Endodermal cell (in vitro differentiated cells): ENCODE measurements at regions not wholly inside any gene's neighbourhood (a gene's known extent, or its start where the extent isn't known, plus 50 kb on each side); places are given as distances from the start of the nearest gene placed in this dataset.

Experiments
- DNase-seq: peaks from one replicate; pipeline ENCODE4 v3.0.0-alpha.2; 2017
- H3K27ac ChIP-seq: 2 replicates; pipeline ENCODE4 v1.5.1; 2013; ENCODE audit warnings: mild to moderate bottlenecking, low read depth, low read length, moderate library complexity
- H3K27me3 ChIP-seq: 2 replicates; pipeline ENCODE4 v1.6.1; 2013; ENCODE audit warnings: mild to moderate bottlenecking, low read length, moderate library complexity; ENCODE audit not compliant: insufficient read depth, control insufficient read depth, poor library complexity, severe bottlenecking
- H3K36me3 ChIP-seq: 2 replicates; pipeline ENCODE4 v1.7.0; 2013; ENCODE audit warnings: mild to moderate bottlenecking, low read length, moderate library complexity; ENCODE audit not compliant: control insufficient read depth, insufficient read depth
- H3K4me1 ChIP-seq: one replicate; pipeline ENCODE4 v1.7.0; 2013; ENCODE audit warnings: low read length; ENCODE audit not compliant: control insufficient read depth, insufficient read depth
- H3K4me3 ChIP-seq: 2 replicates; pipeline ENCODE4 v1.5.1; 2013; ENCODE audit warnings: mild to moderate bottlenecking, low read length, moderate library complexity
- H3K9ac ChIP-seq: 2 replicates; pipeline ENCODE4 v1.6.1; 2013; ENCODE audit warnings: mild to moderate bottlenecking, low read length, moderate library complexity; ENCODE audit not compliant: poor library complexity, severe bottlenecking; ENCODE audit errors: extremely low read depth
- H3K9me3 ChIP-seq: 2 replicates; pipeline ENCODE4 v1.6.1; 2013; ENCODE audit warnings: mild to moderate bottlenecking, low read length, moderate library complexity; ENCODE audit not compliant: control insufficient read depth
- H3K27ac Mint-ChIP-seq: 2 replicates; pipeline ENCODE4 v1.8.0; 2020; ENCODE audit warnings: mixed read lengths
- H3K27me3 Mint-ChIP-seq: 2 replicates; pipeline ENCODE4 v1.8.0; 2021; ENCODE audit warnings: mild to moderate bottlenecking, mixed read lengths; ENCODE audit not compliant: insufficient read depth
- H3K36me3 Mint-ChIP-seq: 2 replicates; pipeline ENCODE4 v1.8.0; 2020; ENCODE audit warnings: low read depth, mixed read lengths
- H3K4me1 Mint-ChIP-seq: 2 replicates; pipeline ENCODE4 v1.8.0; 2020; ENCODE audit warnings: mixed read lengths
- H3K4me3 Mint-ChIP-seq: 2 replicates; pipeline ENCODE4 v1.8.0; 2020; ENCODE audit warnings: mild to moderate bottlenecking, moderate library complexity, mixed read lengths
- H3K9me3 Mint-ChIP-seq: 2 replicates; pipeline ENCODE4 v1.8.0; 2020; ENCODE audit warnings: mild to moderate bottlenecking, mixed read lengths
- CTCF ChIP-seq: fragments of 200-600 bp; sonication (generic); conservative IDR thresholded peaks from 2 replicates; pipeline ENCODE4 v1.5.0; 2021; ENCODE audit warnings: antibody characterized with exemption, mild to moderate bottlenecking
- WGBS, 2 experiments: methylation state at CpG; one replicate each; pipeline versions ENCODE4 v1.1.5 to v1.1.7; 2013; ENCODE audit warnings: missing lambda C conversion rate in 2 of 2, mixed read lengths in 1 of 2; ENCODE audit not compliant: insufficient coverage in 1 of 2, insufficient read length in 1 of 2; 5-methylcytosine and 5-hydroxymethylcytosine counted together

DNA sequence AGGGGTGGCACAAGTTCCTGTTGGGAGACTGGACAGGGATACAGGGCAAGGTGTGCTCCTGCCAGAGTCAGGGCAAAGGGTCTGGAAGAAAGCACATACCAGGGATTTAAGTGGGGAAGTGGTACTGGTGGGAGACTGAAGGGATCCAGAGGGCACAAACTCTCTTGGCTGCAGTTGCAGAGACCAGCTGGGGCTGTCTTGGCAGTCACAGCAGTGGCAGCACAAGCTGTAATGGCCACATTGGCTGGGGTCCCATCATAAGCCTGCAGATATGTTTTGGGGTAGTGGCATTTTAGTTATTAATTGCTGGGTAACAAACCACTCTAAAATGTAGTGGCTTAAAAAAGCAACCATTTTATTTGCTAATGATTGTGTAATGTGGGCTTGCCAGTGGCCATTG, 492.2 kb downstream of the ENC1 start:
- Mint-ChIP-seq H3K4me3 (no peak overlapping the region), H3K27me3 (no peaks in the 10 kb centered on the region), H3K27ac (no peak overlapping the region), H3K36me3 (no peaks in the 10 kb centered on the region), H3K9me3 (no peaks in the 10 kb centered on the region), H3K4me1 (no peaks in the 10 kb centered on the region)
- Histone ChIP-seq H3K27me3 (no peaks in the 10 kb centered on the region), H3K36me3 (no peaks in the 10 kb centered on the region), H3K4me1 (no peaks in the 10 kb centered on the region), H3K4me3 (no peak overlapping the region), H3K9ac (no peak overlapping the region), H3K9me3 (no peaks in the 10 kb centered on the region), H3K27ac (no peak overlapping the region)
- TF ChIP-seq CTCF: no peak
- DNase-seq: no peak

DNA sequence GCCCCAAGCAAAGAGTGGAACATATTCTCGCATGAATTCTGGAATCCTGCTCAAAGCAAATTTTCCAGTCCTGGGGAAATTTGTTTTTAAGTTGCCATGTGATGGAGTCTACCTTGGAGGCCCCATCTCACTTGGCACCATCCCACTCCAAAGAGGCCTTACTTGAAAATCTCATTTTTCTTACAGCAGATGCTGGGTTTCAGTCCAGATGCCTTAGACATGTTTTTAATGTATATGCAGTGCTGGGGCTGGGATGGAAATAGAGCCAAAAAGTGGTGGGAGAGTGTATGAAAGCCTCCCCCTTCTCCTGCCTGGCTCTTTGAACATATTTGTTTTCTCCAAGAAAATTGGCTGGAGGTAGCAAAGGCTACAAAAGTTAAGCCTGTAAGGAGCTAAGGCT, 493.7 kb downstream of the ENC1 start:
- no peaks in the 10 kb centered on the region for H3K36me3 Mint-ChIP-seq
- WGBS, 2 experiments: 91 to 100% methylated on average over 1 of the region's 1 CpG

DNA sequence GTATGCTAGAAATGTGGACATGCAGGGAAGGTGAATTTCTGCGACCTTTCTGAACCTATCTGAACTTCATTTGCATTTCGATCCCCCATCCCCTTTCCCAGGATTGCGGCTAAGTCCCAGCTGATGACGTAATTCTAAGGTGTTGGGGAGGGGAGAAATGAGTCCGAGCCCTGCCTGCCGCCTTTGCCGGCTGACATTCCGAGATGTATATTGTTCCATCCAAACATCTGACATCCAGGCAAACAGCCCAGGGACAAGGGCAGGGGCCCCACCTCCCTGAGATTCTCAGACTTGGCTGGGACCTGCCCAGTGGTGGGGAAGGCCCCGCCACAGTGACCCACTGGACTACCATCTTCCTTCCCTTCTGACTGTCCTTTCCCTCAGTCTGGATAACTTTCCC, 494.6 kb downstream of the ENC1 start:
- Histone ChIP-seq H3K4me3 (no peak overlapping the region), H3K27me3 (no peaks in the 10 kb centered on the region), H3K4me1 (no peaks in the 10 kb centered on the region), H3K27ac (no peak overlapping the region), H3K36me3 (no peaks in the 10 kb centered on the region), H3K9ac (no peak overlapping the region), H3K9me3 (no peaks in the 10 kb centered on the region)
- Mint-ChIP-seq H3K4me1 (no peaks in the 10 kb centered on the region), H3K4me3 (no peak overlapping the region), H3K9me3 (no peaks in the 10 kb centered on the region), H3K27me3 (no peaks in the 10 kb centered on the region), H3K27ac (no peak overlapping the region), H3K36me3 (no peaks in the 10 kb centered on the region)
- no peak for DNase-seq
- TF ChIP-seq CTCF: no peak
- 83 to 95% methylated on average over 1 to 9 of the region's 9 CpGs for WGBS, 2 experiments

More for the DNA sequence above, 493.7 kb downstream of the ENC1 start:
- no peak overlapping the region for H3K4me3 Mint-ChIP-seq
- H3K9me3 Mint-ChIP-seq: no peaks in the 10 kb centered on the region
- no peaks in the 10 kb centered on the region for H3K27me3 Mint-ChIP-seq
- Histone ChIP-seq H3K9ac (no peak overlapping the region), H3K36me3 (no peaks in the 10 kb centered on the region), H3K27me3 (no peaks in the 10 kb centered on the region), H3K27ac (no peak overlapping the region), H3K4me3 (no peak overlapping the region), H3K4me1 (no peaks in the 10 kb centered on the region), H3K9me3 (no peaks in the 10 kb centered on the region)
- H3K4me1 Mint-ChIP-seq: no peaks in the 10 kb centered on the region
- H3K27ac Mint-ChIP-seq: no peak overlapping the region
- DNase-seq: no peak
- TF ChIP-seq CTCF: no peak
